Liver (tissue), 3 donors: ENCODE measurements at regions not wholly inside any gene's neighbourhood (a gene's known extent, or its start where the extent isn't known, plus 50 kb on each side); places are given as distances from the start of the nearest gene placed in this dataset.

Source experiments
- EGR1 ChIP-seq, 2 donors: IDR thresholded peaks; 2 replicates each; pipeline ENCODE4 v1.6.1; 2016 to 2018; ENCODE audit warnings: antibody characterized with exemption in 2 of 2, low read depth in 2 of 2
- FOXA1 ChIP-seq: IDR thresholded peaks from 2 replicates; pipeline ENCODE4 v1.6.1; 2016; ENCODE audit warnings: antibody characterized with exemption
- HNF4A ChIP-seq, 2 donors: conservative IDR thresholded peaks; 2 replicates each; pipeline ENCODE4 v1.6.1; 2016; ENCODE audit warnings: antibody characterized with exemption in 2 of 2, mild to moderate bottlenecking in 2 of 2
- HNF4G ChIP-seq: IDR thresholded peaks from 2 replicates; pipeline ENCODE4 v1.6.1; 2016; ENCODE audit warnings: antibody characterized with exemption
- RAD21 ChIP-seq, 2 donors: IDR thresholded peaks; 2 replicates each; pipeline ENCODE4 v1.6.1; 2016; ENCODE audit warnings: antibody characterized with exemption in 2 of 2, mild to moderate bottlenecking in 2 of 2
- RXRA ChIP-seq, 2 donors: IDR thresholded peaks; 2 replicates each; pipeline ENCODE4 v1.6.1; 2017 to 2018; ENCODE audit warnings: antibody characterized with exemption in 2 of 2, mild to moderate bottlenecking in 1 of 2
- SP1 ChIP-seq: IDR thresholded peaks from 2 replicates; pipeline ENCODE4 v1.6.1; 2018; ENCODE audit warnings: antibody characterized with exemption, mild to moderate bottlenecking
- TAF1 ChIP-seq: conservative IDR thresholded peaks from 2 replicates; pipeline ENCODE4 v1.6.1; 2016; ENCODE audit warnings: antibody characterized with exemption, mild to moderate bottlenecking
- YY1 ChIP-seq: IDR thresholded peaks from 2 replicates; pipeline ENCODE4 v1.6.1; 2016; ENCODE audit warnings: antibody characterized with exemption, mild to moderate bottlenecking
- TF ChIP-seq, protein P1 (sequence below): fragments of 150-350 bp; IDR thresholded peaks from 2 replicates; pipeline ENCODE4 v1.5.1; 2017; ENCODE audit warnings: improper control_type of control experiment, low read depth, low read length; ENCODE audit not compliant: missing input control
- TF ChIP-seq, protein P2 (sequence below): IDR thresholded peaks from 2 replicates; pipeline ENCODE4 v1.6.1; 2016; ENCODE audit warnings: antibody characterized with exemption
- TF ChIP-seq, protein P3 (sequence below): IDR thresholded peaks from 2 replicates; pipeline ENCODE4 v1.6.1; 2016; ENCODE audit warnings: antibody characterized with exemption
- TF ChIP-seq, protein P4 (sequence below): IDR thresholded peaks from 2 replicates; pipeline ENCODE4 v1.6.1; 2016; ENCODE audit warnings: antibody characterized with exemption, mild to moderate bottlenecking
- donor health status: healthy.
- donor health status: healthy.

DNA sequence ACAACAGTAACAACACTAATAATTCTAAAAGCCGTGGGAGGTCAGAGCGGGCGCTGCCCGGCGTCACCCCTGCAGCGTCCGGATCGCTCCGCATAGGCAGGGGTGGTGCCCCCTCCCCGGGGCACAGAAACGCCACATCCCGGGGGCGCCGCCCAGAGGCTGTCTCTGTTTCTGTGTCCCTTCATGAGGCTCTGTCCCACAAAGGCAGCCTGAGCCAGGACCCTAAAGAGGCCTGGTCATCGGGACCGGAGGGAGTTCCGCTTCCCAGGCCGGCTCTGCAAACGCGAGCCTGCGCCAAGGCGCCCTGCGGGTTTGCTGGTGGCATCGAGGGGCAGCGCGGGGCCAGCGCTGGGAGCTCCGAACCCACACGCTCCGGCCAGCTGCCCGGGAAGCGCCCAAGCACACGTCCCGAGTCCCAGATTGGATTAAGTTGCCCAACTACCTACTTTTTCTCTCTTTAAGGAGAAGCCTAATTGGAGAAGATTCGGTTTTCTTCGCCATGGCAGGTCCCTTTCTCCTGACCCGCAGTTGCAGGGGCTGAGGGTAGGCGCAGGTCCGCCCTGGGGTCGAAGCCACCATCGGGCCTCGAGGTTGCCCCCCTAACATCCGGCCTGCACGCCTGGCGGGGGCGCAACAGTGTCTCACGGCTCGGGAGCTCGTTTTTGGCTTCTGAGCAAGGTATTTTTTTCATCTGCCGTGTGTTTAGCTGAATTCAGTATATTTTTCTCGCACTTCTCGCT lies 421.7 kb downstream of the VRK1 start:
- TF ChIP-seq, protein P1, sequence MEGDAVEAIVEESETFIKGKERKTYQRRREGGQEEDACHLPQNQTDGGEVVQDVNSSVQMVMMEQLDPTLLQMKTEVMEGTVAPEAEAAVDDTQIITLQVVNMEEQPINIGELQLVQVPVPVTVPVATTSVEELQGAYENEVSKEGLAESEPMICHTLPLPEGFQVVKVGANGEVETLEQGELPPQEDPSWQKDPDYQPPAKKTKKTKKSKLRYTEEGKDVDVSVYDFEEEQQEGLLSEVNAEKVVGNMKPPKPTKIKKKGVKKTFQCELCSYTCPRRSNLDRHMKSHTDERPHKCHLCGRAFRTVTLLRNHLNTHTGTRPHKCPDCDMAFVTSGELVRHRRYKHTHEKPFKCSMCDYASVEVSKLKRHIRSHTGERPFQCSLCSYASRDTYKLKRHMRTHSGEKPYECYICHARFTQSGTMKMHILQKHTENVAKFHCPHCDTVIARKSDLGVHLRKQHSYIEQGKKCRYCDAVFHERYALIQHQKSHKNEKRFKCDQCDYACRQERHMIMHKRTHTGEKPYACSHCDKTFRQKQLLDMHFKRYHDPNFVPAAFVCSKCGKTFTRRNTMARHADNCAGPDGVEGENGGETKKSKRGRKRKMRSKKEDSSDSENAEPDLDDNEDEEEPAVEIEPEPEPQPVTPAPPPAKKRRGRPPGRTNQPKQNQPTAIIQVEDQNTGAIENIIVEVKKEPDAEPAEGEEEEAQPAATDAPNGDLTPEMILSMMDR, result no peak
- TF ChIP-seq, protein P2, sequence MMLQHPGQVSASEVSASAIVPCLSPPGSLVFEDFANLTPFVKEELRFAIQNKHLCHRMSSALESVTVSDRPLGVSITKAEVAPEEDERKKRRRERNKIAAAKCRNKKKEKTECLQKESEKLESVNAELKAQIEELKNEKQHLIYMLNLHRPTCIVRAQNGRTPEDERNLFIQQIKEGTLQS, result no peak
- TF ChIP-seq, protein P3, sequence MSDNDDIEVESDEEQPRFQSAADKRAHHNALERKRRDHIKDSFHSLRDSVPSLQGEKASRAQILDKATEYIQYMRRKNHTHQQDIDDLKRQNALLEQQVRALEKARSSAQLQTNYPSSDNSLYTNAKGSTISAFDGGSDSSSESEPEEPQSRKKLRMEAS, result no peak
- TF ChIP-seq SP1 (no peak), FOXA1 (no peak), RXRA (IDR thresholded peaks at IDR 0.05) (no peak), EGR1 (IDR thresholded peaks at IDR 0.05; ENCODE audit: low read depth in 2 of 2) (no peak), RAD21 (IDR thresholded peaks at IDR 0.05) (no peak), TAF1 (no peak), HNF4A (conservative IDR thresholded peaks at IDR 0.05) (no peak), YY1 (no peak), HNF4G (no peak)
- TF ChIP-seq, protein P4, sequence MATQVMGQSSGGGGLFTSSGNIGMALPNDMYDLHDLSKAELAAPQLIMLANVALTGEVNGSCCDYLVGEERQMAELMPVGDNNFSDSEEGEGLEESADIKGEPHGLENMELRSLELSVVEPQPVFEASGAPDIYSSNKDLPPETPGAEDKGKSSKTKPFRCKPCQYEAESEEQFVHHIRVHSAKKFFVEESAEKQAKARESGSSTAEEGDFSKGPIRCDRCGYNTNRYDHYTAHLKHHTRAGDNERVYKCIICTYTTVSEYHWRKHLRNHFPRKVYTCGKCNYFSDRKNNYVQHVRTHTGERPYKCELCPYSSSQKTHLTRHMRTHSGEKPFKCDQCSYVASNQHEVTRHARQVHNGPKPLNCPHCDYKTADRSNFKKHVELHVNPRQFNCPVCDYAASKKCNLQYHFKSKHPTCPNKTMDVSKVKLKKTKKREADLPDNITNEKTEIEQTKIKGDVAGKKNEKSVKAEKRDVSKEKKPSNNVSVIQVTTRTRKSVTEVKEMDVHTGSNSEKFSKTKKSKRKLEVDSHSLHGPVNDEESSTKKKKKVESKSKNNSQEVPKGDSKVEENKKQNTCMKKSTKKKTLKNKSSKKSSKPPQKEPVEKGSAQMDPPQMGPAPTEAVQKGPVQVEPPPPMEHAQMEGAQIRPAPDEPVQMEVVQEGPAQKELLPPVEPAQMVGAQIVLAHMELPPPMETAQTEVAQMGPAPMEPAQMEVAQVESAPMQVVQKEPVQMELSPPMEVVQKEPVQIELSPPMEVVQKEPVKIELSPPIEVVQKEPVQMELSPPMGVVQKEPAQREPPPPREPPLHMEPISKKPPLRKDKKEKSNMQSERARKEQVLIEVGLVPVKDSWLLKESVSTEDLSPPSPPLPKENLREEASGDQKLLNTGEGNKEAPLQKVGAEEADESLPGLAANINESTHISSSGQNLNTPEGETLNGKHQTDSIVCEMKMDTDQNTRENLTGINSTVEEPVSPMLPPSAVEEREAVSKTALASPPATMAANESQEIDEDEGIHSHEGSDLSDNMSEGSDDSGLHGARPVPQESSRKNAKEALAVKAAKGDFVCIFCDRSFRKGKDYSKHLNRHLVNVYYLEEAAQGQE, result no peak
